Heart left ventricle (tissue), 16 donors: ENCODE measurements at regions not wholly inside any gene's neighbourhood (a gene's known extent, or its start where the extent isn't known, plus 50 kb on each side); places are given as distances from the start of the nearest gene placed in this dataset.

Experiments
- ATAC-seq, 4 donors: fragments of 200-7000 bp; cut with Tn5 transposase; one replicate each; pipeline ENCODE4 v1.9.1; 2020 to 2022; ENCODE audit warnings: moderate library complexity in 4 of 4, mild to moderate bottlenecking in 3 of 4, moderate number of reproducible peaks in 1 of 4
- DNase-seq, 5 donors: peaks; one replicate each; pipeline ENCODE4 v3.0.0-alpha.2; 2020
- H3K27ac ChIP-seq, 12 donors: fragments of 200-600 bp; sonication (generic) in 4 of 12; one replicate each; pipeline versions ENCODE4 v1.5.0 to v1.8.0; 2016 to 2022; ENCODE audit warnings: mild to moderate bottlenecking in 2 of 12
- H3K27me3 ChIP-seq, 9 donors: fragments of 200-600 bp; sonication (generic) in 2 of 9; one replicate each; pipeline versions ENCODE4 v1.5.1 to v1.8.0; 2016 to 2022; ENCODE audit warnings: mild to moderate bottlenecking in 3 of 9
- H3K36me3 ChIP-seq, 9 donors: fragments of 200-600 bp; sonication (generic) in 2 of 9; one replicate each; pipeline versions ENCODE4 v1.5.0 to v1.8.0; 2018 to 2022; ENCODE audit warnings: mild to moderate bottlenecking in 2 of 9
- H3K4me1 ChIP-seq, 12 donors: fragments of 200-600 bp; sonication (generic) in 4 of 12; one replicate each; pipeline versions ENCODE4 v1.5.0 to v1.8.0; 2016 to 2022; ENCODE audit warnings: mild to moderate bottlenecking in 3 of 12
- H3K4me3 ChIP-seq, 12 donors: fragments of 200-600 bp; sonication (generic) in 4 of 12; one replicate each; pipeline versions ENCODE4 v1.5.0 to v1.8.0; 2017 to 2022; ENCODE audit warnings: mild to moderate bottlenecking in 9 of 12, moderate library complexity in 4 of 12
- H3K9me3 ChIP-seq, 12 donors: fragments of 200-600 bp; sonication (generic) in 4 of 12; one replicate each; pipeline versions ENCODE4 v1.5.0 to v1.8.0; 2016 to 2022; ENCODE audit warnings: mild to moderate bottlenecking in 1 of 12
- POLR2A ChIP-seq, 2 donors: fragments of 450-650 bp; IDR thresholded peaks; one replicate each; pipeline ENCODE4 v1.6.1; 2017; ENCODE audit warnings: antibody characterized with exemption in 2 of 2, mild to moderate bottlenecking in 2 of 2, moderate library complexity in 2 of 2
- WGBS, 4 donors: extraction: QIAGEN DNeasy Blood & Tissue Kit in 2 of 4; methylation state at CpG; one replicate each; pipeline versions ENCODE4 v1.1.5 to v1.1.7; 2013 to 2018; 5-methylcytosine and 5-hydroxymethylcytosine counted together
- intact Hi-C, 10 donors: fragments of 100-400 bp; cut with DNase I; formaldehyde crosslinking; loops; one replicate each; pipeline versions ENCODE4 v1.11.1 to v1.14.2; 2022
- TF ChIP-seq, protein P1 (sequence below), 12 donors: fragments of 200-600 bp; sonication (generic) in 4 of 12; IDR thresholded peaks; one replicate each; pipeline versions ENCODE4 v1.5.0 to v1.8.0; 2018 to 2022; ENCODE audit warnings: antibody characterized with exemption in 12 of 12, mild to moderate bottlenecking in 5 of 12
- donor health status: ischemic (EF 13 %, LVEDD 7.1; RV severe dilation, severe dysfunction).
- donor health status: healthy with polysubstance abuse.
- donor health status: DM: no; HTN: yes; CAD: no.
- donor health status: DM: no; HTN: no; CAD: no.
- donor health status: ischemic (EF 25% LVEDD 6.9; RV normal size, moderate dysfunction).
- donor health status: ischemic (EF 25% LVEDD 5.7; RV mildly dilated, moderate dysfunction).
- donor health status: healthy.
- donor health status: DM: yes; HTN: yes; CAD: no.
- donor health status: ischemic (EF 35%, LVEDD 5.7; RV mildly dilated, moderate dysfunction).
- donor health status: nonischemic (EF 11% LVEDD 7.7; RV severe dilation, severe dysfunction).
- donor health status: DM: yes; HTN: yes; CAD: no.
- donor health status: PGD.
- donor health status: ischemic (EF 29% LVEDD 5.4; RV normal size, mild dysfunction).
- donor health status: nonischemic (EF 23%, LVEDD 6.1; RV moderate dilation, normal function).

DNA sequence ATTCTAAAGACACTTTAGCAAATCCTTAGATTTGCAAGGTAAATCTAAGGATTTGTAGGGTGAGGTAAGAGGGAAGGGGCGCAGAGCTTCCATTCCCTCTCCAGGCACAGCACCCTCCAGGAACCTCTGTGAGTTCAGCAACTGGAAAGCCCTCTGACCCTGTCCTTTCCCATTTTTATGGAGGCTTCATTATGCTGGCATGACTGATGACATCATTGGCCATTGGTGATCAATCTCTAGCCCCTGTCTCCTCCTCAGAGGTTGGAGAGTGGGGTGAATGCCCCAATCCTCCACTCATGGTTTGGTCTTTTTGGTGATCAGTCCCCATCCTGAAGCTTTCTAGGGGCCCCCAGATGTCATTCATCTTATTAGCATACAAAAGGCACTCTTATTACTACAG is 187.8 kb downstream of the TSN start:
- intact Hi-C loops: no loop called here
- ATAC-seq: no peak
- no peaks in the 10 kb centered on the region for H3K9me3 ChIP-seq
- H3K27me3 ChIP-seq: no peaks in the 10 kb centered on the region
- DNase-seq: no peak
- H3K36me3 ChIP-seq: no peaks in the 10 kb centered on the region
- WGBS, 4 donors: 89 to 100% (median 98%) methylated on average over 1 of the region's 1 CpG
- H3K4me1 ChIP-seq: peaks cover 0 to 4% (median 0%) of the 10 kb centered on the region in 12 donors
- TF ChIP-seq, protein P1, sequence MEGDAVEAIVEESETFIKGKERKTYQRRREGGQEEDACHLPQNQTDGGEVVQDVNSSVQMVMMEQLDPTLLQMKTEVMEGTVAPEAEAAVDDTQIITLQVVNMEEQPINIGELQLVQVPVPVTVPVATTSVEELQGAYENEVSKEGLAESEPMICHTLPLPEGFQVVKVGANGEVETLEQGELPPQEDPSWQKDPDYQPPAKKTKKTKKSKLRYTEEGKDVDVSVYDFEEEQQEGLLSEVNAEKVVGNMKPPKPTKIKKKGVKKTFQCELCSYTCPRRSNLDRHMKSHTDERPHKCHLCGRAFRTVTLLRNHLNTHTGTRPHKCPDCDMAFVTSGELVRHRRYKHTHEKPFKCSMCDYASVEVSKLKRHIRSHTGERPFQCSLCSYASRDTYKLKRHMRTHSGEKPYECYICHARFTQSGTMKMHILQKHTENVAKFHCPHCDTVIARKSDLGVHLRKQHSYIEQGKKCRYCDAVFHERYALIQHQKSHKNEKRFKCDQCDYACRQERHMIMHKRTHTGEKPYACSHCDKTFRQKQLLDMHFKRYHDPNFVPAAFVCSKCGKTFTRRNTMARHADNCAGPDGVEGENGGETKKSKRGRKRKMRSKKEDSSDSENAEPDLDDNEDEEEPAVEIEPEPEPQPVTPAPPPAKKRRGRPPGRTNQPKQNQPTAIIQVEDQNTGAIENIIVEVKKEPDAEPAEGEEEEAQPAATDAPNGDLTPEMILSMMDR (IDR thresholded peaks at IDR 0.05): no peak
- no peak for TF ChIP-seq POLR2A (IDR thresholded peaks at IDR 0.05)
- H3K4me3 ChIP-seq: no peak overlapping the region
- peak overlapping the region in 1 of 12 donors; percentile 30 for H3K27ac ChIP-seq

DNA sequence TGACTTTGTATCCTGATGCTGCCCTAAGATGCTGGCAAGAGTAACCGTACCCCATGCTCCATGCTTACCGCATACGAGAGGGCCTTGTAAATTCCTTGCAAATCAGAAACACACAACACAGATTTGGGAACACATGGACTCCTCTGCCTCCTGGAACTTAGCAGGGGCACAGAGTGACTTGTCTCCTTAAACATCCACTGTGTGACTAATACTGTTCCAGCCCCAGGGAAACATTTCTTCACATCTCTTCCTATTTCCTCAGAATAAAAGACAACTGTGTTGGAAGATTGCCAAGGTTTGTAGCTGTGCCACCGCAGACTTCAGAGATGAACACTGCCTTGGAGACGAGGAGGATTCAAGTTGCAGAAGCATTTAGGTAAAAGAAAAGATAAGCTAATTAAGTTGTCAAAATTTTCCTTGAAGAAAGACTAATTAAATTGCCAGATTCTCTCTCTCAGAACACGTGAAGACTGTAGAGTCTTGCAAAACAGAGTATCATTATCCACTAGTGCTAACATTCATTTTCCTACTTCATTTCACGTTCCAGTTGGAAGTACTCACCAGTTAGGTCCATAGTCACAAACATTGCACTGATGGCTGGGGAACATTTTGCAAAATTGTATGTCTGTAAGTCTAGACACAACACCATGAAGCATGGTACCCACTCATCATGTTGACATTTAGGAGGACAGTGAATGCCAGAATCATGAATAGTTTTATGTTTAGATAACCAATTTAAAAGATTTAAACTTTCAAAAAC is 188.8 kb downstream of the TSN start:
- intact Hi-C loops: no loop called here
- H3K27ac ChIP-seq: peak overlapping the region in 5 of 12 donors; percentile 28 to 46 (median 42)
- DNase-seq: peak in 2 of 5 donors; percentile 30 to 32

GRCh38 chr2:121947674-121948073 is 192.2 kb downstream of the TSN start:
- no peaks in the 10 kb centered on the region for H3K36me3 ChIP-seq
- H3K27ac ChIP-seq: no peak overlapping the region
- ATAC-seq (no peak), DNase-seq (no peak)
- TF ChIP-seq, protein P1 (IDR thresholded peaks at IDR 0.05): no peak
- no peak for TF ChIP-seq POLR2A (IDR thresholded peaks at IDR 0.05)
- intact Hi-C loops: no loop called here
- no peaks in the 10 kb centered on the region for H3K9me3 ChIP-seq
- WGBS, 4 donors: 82 to 90% (median 87%) methylated on average over 7 of the region's 7 CpGs
- H3K27me3 ChIP-seq: no peaks in the 10 kb centered on the region
- peaks cover 0 to 4% (median 0%) of the 10 kb centered on the region in 12 donors for H3K4me1 ChIP-seq
- H3K4me3 ChIP-seq: no peak overlapping the region

More for the DNA sequence above, 188.8 kb downstream of the TSN start:
- no peak for TF ChIP-seq POLR2A (IDR thresholded peaks at IDR 0.05)
- TF ChIP-seq, protein P1 (IDR thresholded peaks at IDR 0.05): no peak
- no peaks in the 10 kb centered on the region for H3K27me3 ChIP-seq
- peak; percentile 68 to 93 (median 80) for ATAC-seq
- WGBS, 4 donors: 41 to 58% (median 51%) methylated on average over 7 of the region's 7 CpGs
- H3K9me3 ChIP-seq: no peaks in the 10 kb centered on the region
- peaks cover 0 to 4% (median 0%) of the 10 kb centered on the region in 12 donors for H3K4me1 ChIP-seq
- no peaks in the 10 kb centered on the region for H3K36me3 ChIP-seq
- no peak overlapping the region for H3K4me3 ChIP-seq

- H3K4me1 ChIP-seq: peaks cover 0 to 2% (median 0%) of the 10 kb centered on the region in 12 donors
- intact Hi-C loops: no loop called here
- WGBS, 4 donors: 74 to 80% (median 77%) methylated on average over 8 of the region's 8 CpGs
- TF ChIP-seq, protein P1 (IDR thresholded peaks at IDR 0.05): no peak
- TF ChIP-seq POLR2A (IDR thresholded peaks at IDR 0.05): no peak
- no peaks in the 10 kb centered on the region for H3K27me3 ChIP-seq
- H3K4me3 ChIP-seq: no peak overlapping the region
- H3K9me3 ChIP-seq: peaks cover 0 to 8% (median 0%) of the 10 kb centered on the region in 12 donors
- H3K27ac ChIP-seq: no peak overlapping the region
- DNase-seq (no peak), ATAC-seq (no peak)
- H3K36me3 ChIP-seq: no peaks in the 10 kb centered on the region
Observed at GRCh38 chr2:121949271-121949670, 193.8 kb downstream of the TSN start.
